Skeletal muscle tissue (tissue), 3 donors: ENCODE measurements at regions not wholly inside any gene's neighbourhood (a gene's known extent, or its start where the extent isn't known, plus 50 kb on each side); places are given as distances from the start of the nearest gene placed in this dataset.
"Not testable (repeated sequence)": the region's sequence is repeated elsewhere in the genome, so short reads cannot be mapped to it uniquely, and the experiment has no call there.

Experiments
- H3K27ac ChIP-seq: one replicate; pipeline ENCODE4 v1.7.0; 2013; ENCODE audit warnings: mild to moderate bottlenecking, low read depth, low read length, inconsistent platforms
- H3K27me3 ChIP-seq, 3 donors: one replicate each; pipeline ENCODE4 v1.7.0; 2013; ENCODE audit warnings: low read length in 3 of 3; ENCODE audit not compliant: control insufficient read depth in 3 of 3, insufficient read depth in 3 of 3
- H3K36me3 ChIP-seq, 3 donors: one replicate each; pipeline ENCODE4 v1.7.0; 2013; ENCODE audit warnings: low read length in 3 of 3; ENCODE audit not compliant: control insufficient read depth in 3 of 3, insufficient read depth in 3 of 3
- H3K4me1 ChIP-seq, 3 donors: one replicate each; pipeline ENCODE4 v1.7.0; 2013; ENCODE audit warnings: low read length in 3 of 3, mild to moderate bottlenecking in 3 of 3; ENCODE audit not compliant: control insufficient read depth in 3 of 3, insufficient read depth in 3 of 3
- H3K4me3 ChIP-seq, 3 donors: one replicate each; pipeline ENCODE4 v1.7.0; 2013; ENCODE audit warnings: low read length in 3 of 3
- H3K9ac ChIP-seq, 3 donors: one replicate each; pipeline ENCODE4 v1.7.0; 2013; ENCODE audit warnings: low read length in 3 of 3, mild to moderate bottlenecking in 3 of 3, moderate library complexity in 2 of 3, low read depth in 1 of 3
- H3K9me3 ChIP-seq, 3 donors: one replicate each; pipeline ENCODE4 v1.7.0; 2013; ENCODE audit warnings: low read length in 3 of 3; ENCODE audit not compliant: control insufficient read depth in 3 of 3
- donor health status: Osteomylitis.

DNA sequence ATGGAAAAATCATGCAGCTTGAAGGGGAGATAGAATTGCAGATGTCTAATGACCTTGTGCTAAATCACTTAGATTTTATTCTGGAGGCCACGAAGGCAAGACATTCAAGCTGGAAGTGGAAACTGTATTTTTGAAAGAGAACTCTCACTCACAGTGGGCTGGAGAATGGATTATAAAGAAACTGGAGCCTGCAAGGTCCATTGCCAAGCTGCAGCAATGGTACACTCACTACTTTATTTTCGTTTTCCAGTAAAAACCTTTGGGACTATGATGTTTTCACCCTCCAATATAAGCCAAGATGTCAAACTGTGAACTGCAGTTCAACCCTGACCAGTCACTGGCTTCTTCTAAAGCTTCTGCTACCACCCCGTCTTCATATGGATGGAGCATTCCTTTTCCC lies 62.0 kb downstream of the SKIDA1 start:
- no peaks in the 10 kb centered on the region for H3K4me1 ChIP-seq
- no peak overlapping the region for H3K9ac ChIP-seq
- H3K36me3 ChIP-seq, result no peaks in the 10 kb centered on the region
- peaks cover 0 to 4% (median 0%) of the 10 kb centered on the region in 3 donors for H3K27me3 ChIP-seq
- H3K4me3 ChIP-seq, result no peak overlapping the region
- H3K27ac ChIP-seq, result no peak overlapping the region
- no peaks in the 10 kb centered on the region for H3K9me3 ChIP-seq

GRCh38 chr10:21458126-21458871 lies 67.2 kb downstream of the SKIDA1 start:
- Histone ChIP-seq H3K4me3 (no peak overlapping the region), H3K27me3 (no peaks in the 10 kb centered on the region), H3K9ac (no peak overlapping the region), H3K36me3 (no peaks in the 10 kb centered on the region), H3K9me3 (peaks cover 0 to 2% (median 0%) of the 10 kb centered on the region in 3 donors), H3K27ac (no peak overlapping the region), H3K4me1 (no peaks in the 10 kb centered on the region)

DNA sequence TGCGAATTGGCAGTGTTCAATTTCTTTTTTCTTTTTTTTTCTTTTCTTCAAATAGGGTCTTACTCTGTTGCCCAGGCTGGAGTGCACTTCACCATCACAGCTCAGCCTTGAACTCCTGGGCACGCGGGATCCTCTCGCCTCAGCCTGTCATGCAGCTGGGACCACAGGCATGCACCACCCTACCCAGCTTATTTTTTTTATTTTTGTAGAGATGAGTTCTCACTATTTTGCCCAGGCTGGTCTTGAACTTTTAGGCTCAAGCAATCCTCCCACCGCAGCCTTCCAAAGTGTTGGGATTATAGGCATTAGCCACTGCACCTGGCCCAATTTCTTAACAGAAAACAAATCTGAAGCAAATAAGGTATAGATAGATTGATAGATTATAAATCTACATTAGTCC lies 69.3 kb downstream of the SKIDA1 start:
- no peaks in the 10 kb centered on the region for H3K4me1 ChIP-seq
- H3K9me3 ChIP-seq, result peaks cover 0 to 2% (median 0%) of the 10 kb centered on the region in 3 donors
- H3K27me3 ChIP-seq, result no peaks in the 10 kb centered on the region
- no peak overlapping the region for H3K27ac ChIP-seq
- H3K36me3 ChIP-seq, result no peaks in the 10 kb centered on the region
- no peak overlapping the region for H3K9ac ChIP-seq
- no peak overlapping the region for H3K4me3 ChIP-seq

DNA sequence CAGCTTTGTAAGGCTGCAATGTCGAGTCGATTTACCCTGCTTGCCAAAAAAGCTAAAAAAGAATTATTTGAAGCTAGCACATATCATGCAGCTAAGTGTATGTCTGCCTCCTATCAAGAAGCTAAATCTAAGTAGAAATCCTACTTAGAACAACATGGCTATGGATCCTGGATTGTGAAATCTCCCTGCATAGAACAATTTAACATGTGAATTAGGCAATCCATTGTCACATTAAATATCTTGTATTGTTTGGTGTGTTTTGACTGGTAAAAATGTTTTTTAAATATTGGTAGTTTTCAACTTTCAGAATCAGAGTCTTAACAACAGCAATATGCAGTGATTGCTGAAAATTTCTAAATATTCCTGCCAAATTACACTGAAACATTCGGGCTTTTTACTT lies 73.3 kb downstream of the SKIDA1 start:
- no peak overlapping the region for H3K4me3 ChIP-seq
- H3K27ac ChIP-seq, result no peak overlapping the region
- no peaks in the 10 kb centered on the region for H3K27me3 ChIP-seq
- no peaks in the 10 kb centered on the region for H3K4me1 ChIP-seq
- no peaks in the 10 kb centered on the region for H3K36me3 ChIP-seq
- H3K9ac ChIP-seq, result no peak overlapping the region
- peaks cover 0 to 4% (median 0%) of the 10 kb centered on the region in 3 donors for H3K9me3 ChIP-seq

DNA sequence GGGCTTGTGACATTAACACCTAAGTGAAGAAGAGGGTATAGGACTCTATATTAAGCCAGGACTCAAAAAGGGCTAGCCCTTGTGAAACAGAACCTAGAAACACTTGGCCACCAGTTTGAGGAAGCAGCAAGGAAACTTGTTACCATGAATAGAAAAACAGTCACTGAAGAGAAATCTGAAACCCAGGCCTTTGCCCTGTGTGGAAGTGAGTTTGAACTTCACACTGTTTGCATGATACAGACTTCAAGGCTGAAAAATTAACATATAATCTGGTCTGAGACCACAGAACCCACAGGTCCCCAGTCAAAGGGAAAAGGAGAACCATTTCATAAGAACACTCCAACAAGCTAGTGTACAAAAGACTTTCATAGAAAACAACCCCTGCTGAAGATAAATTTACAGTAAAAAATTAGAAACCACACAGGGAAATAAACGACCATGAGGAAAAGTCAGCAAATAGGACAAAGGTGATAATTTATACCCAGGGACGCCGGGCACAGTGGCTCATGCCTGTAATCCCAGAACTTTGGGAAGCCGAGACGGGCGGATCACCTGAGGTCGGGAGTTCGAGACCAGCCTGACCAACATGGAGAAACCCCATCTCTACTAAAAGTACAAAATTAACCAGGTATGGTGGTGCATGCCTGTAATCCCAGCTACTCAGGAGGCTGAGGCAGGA lies 76.1 kb downstream of the SKIDA1 start:
- H3K9me3 ChIP-seq, result peaks cover 0 to 2% (median 0%) of the 10 kb centered on the region in 3 donors
- H3K27me3 ChIP-seq, result no peaks in the 10 kb centered on the region
- H3K4me3 ChIP-seq, result no peak overlapping the region
- no peaks in the 10 kb centered on the region for H3K4me1 ChIP-seq
- H3K9ac ChIP-seq, result no peak overlapping the region
- H3K27ac ChIP-seq, result no peak overlapping the region
- no peaks in the 10 kb centered on the region for H3K36me3 ChIP-seq

DNA sequence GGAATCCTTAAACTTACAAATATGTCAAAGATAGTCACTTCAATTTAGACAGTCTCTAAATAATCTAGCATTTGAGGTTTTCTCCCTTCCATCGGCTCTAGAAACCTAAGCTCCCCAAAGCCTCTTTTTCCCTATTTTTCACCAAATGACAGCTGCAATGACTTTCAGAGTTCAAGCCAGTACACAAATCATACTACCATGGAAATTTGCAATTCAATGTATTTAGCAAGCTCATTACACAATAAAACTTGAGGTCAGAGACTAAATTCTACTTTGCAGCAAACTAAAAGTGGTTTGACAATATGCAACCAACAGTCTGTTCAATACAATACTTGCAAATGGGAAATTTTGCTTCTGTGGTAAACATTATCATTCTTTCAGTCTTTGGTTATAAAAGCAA lies 80.3 kb downstream of the SKIDA1 start:
- Histone ChIP-seq H3K27ac (no peak overlapping the region), H3K36me3 (no peaks in the 10 kb centered on the region), H3K9me3 (peaks cover 0 to 2% (median 0%) of the 10 kb centered on the region in 3 donors), H3K9ac (no peak overlapping the region), H3K4me1 (no peaks in the 10 kb centered on the region), H3K27me3 (no peaks in the 10 kb centered on the region), H3K4me3 (no peak overlapping the region)

DNA sequence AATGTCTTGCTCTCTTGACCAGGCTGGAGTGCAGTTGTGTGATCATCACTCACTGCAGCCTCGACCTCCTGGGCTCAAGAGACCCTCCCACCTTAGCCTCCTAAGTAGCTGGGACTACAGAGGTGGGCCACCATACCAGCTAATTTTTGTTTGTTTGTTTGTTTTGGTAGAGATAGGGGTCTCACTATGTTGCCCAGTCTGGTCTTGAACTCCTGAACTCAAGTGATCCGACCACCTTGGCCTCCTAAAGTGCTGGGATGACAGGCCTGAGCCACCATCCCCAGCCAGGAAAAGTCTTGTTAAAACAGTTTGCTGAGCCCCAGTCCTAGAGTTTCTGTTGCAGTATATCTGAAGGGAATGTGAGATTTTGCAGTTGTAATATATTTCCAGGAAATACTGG lies 83.9 kb downstream of the SKIDA1 start:
- no peak overlapping the region for H3K27ac ChIP-seq
- no peaks in the 10 kb centered on the region for H3K4me1 ChIP-seq
- H3K9ac ChIP-seq, result no peak overlapping the region
- no peaks in the 10 kb centered on the region for H3K9me3 ChIP-seq
- H3K36me3 ChIP-seq, result no peaks in the 10 kb centered on the region
- H3K4me3 ChIP-seq, result no peak overlapping the region
- H3K27me3 ChIP-seq, result no peaks in the 10 kb centered on the region

DNA sequence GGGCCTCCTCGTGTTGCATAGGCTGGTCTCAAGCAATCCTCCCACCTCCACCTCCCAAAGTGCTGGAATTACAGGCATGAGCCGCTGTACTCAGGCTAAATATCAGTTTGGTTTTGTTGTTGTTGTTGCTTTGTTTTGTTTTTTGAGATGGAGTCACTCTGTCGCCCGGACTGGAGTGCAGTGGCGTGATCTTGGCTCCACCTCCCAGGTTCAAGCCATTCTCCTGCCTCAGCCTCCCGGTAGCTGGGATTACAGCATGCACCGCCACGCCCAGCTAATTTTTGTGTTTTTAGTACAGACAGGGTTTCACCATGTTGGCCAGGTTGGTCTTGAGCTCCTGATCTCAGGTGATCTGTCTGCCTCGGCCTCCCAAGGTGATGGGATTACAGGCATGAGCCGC lies 86.6 kb downstream of the SKIDA1 start:
- H3K4me1 ChIP-seq, H3K27me3 ChIP-seq: not testable (repeated sequence)

DNA sequence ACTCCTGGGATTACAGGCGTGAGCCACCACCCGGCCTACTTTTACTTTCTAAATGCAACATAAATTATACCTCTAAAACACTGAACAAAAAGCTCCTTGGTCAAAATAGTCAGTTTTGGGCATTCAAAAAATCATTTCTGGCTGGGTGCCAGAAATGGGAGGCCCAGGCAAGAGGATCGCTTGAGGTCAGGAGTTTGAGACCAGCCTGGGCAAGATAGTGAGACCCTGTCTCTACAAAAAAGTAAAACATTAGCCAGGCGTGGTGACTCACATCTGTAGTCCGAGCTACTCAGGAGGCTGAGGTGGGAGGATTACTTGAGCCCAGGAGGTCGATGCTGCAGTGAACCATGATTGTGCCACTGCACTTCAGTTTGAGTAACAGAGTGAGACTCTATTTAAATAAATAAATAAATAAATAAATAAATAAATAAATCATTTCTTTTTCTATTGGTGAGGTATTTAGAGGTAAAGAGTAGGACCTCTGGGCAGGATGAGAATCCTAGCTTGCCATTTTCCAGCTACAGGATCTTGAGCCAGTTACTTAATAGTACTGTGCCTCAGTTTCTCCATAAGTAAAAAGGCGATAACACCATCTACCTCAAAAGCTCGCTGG lies 87.6 kb downstream of the SKIDA1 start:
- H3K4me3 ChIP-seq, result no peak overlapping the region
- no peak overlapping the region for H3K27ac ChIP-seq
- no peaks in the 10 kb centered on the region for H3K27me3 ChIP-seq

More for the DNA sequence above, 86.6 kb downstream of the SKIDA1 start:
- H3K9me3 ChIP-seq, H3K36me3 ChIP-seq, H3K27ac ChIP-seq, H3K4me3 ChIP-seq, H3K9ac ChIP-seq: not testable (repeated sequence)

DNA sequence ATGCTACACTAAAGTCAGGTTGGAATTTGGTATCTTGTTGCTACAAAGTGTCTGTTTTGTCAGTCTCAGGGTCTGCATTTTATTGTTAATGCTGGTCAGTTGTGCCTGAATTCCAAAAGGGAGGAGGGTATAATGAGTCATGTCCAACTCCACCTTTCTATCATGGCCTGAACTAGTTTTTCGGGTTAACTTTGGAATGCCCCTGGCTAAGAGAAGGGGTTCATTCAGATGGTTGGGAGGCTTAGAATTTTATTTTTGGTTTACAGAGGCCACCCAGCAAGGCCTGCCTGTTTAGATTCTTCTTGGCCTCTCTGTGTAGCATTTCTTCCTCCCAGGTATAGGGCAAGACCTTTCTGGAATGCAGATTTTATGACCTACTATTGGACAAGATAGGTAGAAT lies 93.2 kb downstream of the SKIDA1 start:
- H3K9ac ChIP-seq, result no peak overlapping the region
- H3K4me1 ChIP-seq, result no peaks in the 10 kb centered on the region
- no peaks in the 10 kb centered on the region for H3K36me3 ChIP-seq
- H3K27me3 ChIP-seq, result no peaks in the 10 kb centered on the region
- no peak overlapping the region for H3K27ac ChIP-seq
- no peaks in the 10 kb centered on the region for H3K9me3 ChIP-seq
- no peak overlapping the region for H3K4me3 ChIP-seq

More for the DNA sequence above, 87.6 kb downstream of the SKIDA1 start:
- Histone ChIP-seq H3K9ac (no peak overlapping the region), H3K9me3 (no peaks in the 10 kb centered on the region), H3K4me1 (no peaks in the 10 kb centered on the region), H3K36me3 (no peaks in the 10 kb centered on the region)
